Fibroblast of lung (primary cell): ENCODE measurements at regions not wholly inside any gene's neighbourhood (a gene's known extent, or its start where the extent isn't known, plus 50 kb on each side); places are given as distances from the start of the nearest gene placed in this dataset.

ENCODE experiments used
- CTCF ChIP-seq, 2 donors: IDR thresholded peaks in 1 of 2; conservative IDR thresholded peaks in 1 of 2; 1 replicate in 1 of 2; 2 replicates in 1 of 2; pipeline ENCODE4 v1.5.1; 2011 to 2012; ENCODE audit warnings: low read length in 2 of 2, control low read depth in 1 of 2, inconsistent platforms in 1 of 2, low read depth in 1 of 2, mild to moderate bottlenecking in 1 of 2
- EZH2 ChIP-seq: IDR thresholded peaks from 2 replicates; pipeline ENCODE4 v1.5.1; 2012; ENCODE audit warnings: low read length, control low read depth, mild to moderate bottlenecking; ENCODE audit errors: missing control alignments

DNA sequence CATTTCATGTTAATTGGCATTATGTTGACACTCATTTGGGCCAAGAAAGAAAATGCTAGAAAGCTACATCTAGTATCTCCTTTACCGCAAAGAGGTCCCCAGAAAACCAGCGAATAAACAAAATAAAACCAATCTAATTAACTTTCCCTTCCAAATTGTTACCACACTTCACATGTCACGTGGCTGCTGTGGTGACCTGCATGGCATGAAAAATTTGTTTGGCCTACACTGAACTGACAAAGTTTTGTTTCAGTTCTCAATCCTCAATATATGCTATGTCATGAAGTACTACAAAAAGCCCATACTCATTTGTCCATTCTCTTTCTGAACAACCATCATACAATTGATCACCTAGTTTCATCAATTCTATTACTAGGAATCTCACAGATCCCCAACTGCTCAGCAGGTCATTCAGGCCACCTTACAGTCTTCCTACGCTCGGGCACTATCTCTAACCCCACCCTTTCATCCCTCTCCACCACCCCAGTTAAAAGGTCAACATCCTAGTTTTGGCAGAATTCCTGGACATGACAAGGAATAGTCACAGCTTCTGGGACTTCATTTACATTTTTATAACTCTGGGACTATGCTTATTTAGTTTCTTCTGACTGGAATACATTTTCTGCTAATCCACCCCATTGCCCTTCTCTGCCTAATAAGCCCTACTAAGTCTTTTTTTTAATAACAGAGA lies 480.4 kb downstream of the IGSF11 start:
- TF ChIP-seq CTCF (conservative IDR thresholded peaks at IDR 0.05 in 1 of 2, IDR thresholded peaks at IDR 0.05 in 1 of 2; ENCODE audit: low read depth in 1 of 2, low read length in 2 of 2) (no peak), EZH2 (no peak)
